Ramos (cell line): ENCODE measurements at regions not wholly inside any gene's neighbourhood (a gene's known extent, or its start where the extent isn't known, plus 50 kb on each side); places are given as distances from the start of the nearest gene placed in this dataset.

Source experiments
- in situ Hi-C: fragments of 300-500 bp; cut with MboI; formaldehyde crosslinking; loops from one replicate; pipeline ENCODE4 v1.14.3; 2022; ENCODE audit warnings: low sequenced_read_pairs; ENCODE audit not compliant: unreplicated experiment

DNA sequence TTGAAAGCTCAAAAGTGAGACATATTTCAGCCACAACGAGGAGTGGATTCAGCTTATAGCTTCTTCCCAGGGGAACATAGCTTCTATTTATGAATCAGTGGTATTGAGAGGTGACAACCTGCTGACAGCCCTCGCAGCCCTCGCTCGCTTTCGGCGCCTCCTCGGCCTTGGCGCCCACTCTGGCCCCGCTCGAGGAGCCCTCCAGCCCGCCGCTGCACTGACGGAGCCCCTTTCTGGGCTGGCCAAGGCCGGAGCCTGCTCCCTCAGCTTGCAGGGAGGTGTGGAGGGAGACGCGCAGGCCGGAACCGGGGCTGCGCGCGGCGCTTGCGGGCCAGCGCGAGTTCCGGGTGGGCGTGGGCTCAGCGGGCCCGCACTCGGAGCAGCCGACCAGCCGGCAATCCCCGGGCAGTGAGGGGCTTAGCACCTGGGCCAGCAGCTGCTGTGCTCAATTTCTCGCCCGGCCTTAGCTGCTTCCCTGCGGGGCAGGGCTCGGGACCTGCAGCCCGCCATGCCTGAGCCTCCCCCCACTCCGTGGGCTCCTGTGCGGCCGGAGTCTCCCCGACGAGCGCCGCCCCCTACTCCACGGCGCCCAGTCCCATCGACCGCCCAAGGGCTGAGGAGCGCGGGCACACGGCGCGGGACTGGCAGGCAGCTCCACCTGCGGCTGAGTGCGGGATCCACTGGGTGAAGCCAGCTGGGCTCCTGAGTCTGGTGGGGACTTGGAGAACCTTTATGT, 207.9 kb upstream of the RFX3 start:
- in situ Hi-C loops = loop anchor here (25.0 kb wide), 1 partner anchor 379 kb away; no protein-coding TSS in a partner anchor

DNA sequence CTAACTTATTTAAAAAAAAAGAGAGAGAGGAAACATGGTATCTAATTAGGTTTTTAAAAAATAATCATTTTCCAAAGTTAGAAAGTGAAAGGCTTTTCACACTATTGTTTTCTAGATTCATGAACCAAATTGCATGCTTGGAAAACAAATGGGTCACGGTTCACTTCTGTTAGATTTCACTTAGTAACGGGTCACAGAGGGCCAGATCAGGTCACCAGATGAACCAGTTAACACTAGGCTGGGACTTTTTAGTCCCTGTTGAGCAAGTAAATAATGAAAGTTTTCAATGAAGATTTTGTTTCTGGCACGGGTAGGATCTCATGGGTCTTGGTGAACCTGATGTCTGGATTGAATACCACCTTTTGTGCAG, 207.2 kb upstream of the RFX3 start:
- in situ Hi-C loops = loop anchor here (25.0 kb wide), 1 partner anchor 379 kb away; no protein-coding TSS in a partner anchor

DNA sequence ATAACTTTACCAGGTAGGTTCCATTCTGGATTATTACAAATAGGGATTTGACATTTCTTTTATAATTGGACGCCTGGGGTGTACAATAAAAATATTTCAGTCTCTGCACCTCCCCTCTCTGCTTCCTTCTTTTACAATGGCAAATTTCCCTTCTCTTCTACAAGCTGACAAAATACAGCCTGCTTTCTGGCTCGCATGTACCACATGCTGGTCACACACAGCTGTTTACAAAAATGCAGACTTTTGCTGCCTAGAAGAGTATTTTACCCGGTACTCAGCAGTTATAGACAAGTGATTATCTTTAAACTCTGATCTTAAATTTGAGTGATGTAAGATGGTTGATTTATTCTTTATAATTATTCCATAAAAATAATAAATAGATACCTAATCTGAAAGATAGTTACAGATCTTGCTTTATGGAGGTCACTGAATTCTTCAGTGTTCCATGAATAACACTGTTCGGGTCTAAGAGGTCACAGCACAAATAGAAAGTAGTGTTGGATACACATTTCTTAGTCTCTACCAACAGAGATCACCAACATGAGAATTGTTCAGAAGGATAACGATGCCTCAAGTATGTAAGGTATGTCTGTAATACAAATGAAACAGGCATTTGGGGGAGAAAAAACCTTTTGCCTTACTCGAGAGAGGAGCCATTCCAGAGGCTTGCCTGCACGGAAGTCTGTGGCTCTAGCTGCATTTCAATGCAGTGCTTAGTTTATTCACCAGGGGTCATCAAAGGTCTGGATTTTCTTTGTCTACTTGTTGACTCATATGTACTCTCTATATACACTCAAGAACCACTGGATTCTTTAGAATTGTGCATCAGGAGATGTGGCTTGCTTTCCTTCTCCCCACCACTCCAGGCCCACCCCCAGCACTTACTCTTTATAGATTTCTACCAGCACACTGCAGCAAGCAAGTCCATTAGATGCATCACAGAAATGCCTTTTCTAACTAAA, 206.6 kb upstream of the RFX3 start:
- in situ Hi-C loops = loop anchor here (25.0 kb wide), 1 partner anchor 380 kb away; no protein-coding TSS in a partner anchor

DNA sequence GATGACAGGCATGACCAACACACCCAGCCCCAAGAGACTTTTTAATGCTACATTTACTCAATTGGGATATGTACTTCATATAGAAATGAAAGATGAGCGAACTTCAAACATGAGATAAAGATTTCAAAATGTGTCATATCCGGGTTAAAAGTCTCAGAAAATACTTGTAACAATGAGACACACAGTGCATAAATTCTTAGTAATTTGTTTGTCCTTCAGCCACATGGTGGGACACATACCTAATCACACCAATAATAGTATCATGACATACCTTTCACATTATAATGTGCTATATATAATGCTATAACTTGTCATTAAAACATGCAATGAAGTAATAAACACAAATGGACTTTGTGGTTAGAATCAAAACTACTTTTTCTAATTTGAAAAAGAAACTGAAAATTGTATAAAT, 204.7 kb upstream of the RFX3 start:
- in situ Hi-C loops = loop anchor here (25.0 kb wide), 1 partner anchor 382 kb away; no protein-coding TSS in a partner anchor

DNA sequence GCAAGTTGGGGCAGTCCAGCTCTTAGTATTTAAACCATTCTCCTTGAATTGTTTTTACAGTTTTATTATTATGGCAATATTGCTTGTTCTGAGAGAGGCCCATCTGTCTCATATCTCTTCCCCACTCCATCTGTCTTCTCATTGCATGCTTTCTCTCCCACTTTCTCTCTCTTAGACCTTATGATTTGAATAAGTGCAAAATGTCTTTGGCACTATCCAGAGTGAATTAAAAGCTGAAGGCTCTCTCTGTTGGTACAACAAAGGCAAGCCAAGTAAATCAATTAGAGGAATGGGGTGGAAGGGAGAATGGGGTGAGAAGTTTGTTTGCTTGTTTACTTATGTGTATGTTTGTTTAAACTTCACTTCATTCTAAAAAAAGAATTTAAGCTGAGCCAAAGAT, 195.3 kb upstream of the RFX3 start:
- in situ Hi-C loops = no loop called here

DNA sequence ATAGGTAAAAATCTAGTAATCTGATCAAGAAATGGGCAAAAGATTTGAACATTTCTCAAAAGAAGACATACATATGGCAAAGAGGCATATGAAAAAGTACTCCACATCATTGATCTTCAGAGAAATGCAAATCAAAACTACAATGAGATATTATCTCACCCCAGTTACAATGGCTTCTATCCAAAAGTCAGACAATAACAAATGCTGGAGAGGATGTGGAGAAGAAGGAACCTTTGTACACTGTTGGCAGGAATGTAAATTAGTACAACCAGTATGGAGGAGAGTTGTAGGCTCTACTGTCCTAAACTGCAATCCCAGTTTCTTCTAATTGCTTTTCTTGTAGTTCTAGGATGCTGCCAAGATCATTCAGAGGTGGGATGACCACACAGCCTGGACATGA, 193.5 kb upstream of the RFX3 start:
- in situ Hi-C loops = no loop called here

DNA sequence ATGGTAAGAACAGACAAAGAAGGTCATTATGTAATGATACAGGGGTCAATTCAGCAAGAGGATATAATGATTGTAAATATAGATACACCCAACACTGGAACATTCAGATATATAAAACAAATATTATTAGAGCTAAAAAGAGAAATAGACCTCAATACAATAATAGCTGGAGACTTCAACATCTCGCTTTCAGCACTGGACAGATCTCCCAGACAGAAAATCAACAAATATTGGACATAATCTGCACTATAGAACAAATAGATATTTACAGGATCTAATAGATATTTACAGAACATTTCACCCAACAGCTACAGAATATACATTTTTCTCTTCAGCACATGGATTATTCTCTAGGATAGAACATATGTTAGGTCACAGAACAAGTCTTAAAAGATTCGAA, 190.6 kb upstream of the RFX3 start:
- in situ Hi-C loops = no loop called here

DNA sequence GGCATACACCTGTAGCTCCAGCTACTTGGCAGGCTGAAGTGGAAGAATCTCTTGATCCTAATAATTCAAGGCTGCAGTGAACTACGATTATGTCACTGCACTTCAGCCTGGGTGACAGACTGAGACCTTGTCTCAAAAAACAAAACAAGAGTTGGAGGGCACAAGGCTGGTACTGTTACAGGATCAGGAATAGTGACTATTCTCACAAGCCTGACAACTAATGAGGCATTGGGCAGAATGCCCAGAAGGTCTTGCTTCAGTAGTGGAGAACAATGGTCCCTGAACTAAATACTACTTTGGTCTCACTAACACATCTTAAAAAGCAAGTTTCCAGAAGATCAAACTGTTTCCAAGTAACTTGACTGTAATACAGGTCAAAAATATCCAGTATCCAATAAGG, 182.9 kb upstream of the RFX3 start:
- in situ Hi-C loops = no loop called here

DNA sequence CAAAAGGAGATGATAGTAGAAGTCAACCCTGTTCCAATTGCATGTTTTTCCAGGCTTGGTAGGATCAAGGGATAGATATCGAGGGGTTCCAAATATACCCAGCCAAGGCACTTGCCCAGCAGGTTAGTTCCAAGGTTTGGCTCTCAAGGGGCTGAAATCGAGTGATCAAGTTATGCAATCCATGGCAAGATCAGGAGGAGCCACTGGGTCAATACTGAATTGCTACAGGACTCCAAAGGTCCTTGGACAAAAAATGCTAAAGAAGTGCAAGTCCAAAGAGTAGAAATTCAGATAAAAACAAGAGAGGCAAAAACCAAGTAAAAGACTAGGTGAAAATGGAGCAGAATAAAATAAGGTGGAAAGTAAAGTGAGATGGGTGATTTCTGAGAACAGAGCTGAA, 179.1 kb upstream of the RFX3 start:
- in situ Hi-C loops = no loop called here

DNA sequence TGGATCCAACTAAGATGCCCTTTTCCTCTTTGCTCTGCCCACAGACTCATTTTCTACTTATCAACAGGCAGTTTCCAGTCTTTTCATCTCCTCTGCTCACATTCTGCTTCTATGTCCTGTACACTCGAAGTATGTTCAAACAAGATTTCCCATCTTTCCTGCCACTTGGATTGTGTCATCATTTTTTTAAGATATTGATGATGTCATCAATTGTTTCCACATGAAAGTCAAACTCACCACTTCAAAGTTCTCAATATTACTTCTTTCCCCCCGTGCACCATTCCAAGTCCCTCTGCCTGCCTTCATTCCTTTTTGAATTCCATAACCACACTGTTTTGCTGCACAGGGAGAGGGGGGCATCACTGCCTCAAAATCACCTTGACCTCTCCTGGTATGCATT, 175.0 kb upstream of the RFX3 start:
- in situ Hi-C loops = no loop called here

DNA sequence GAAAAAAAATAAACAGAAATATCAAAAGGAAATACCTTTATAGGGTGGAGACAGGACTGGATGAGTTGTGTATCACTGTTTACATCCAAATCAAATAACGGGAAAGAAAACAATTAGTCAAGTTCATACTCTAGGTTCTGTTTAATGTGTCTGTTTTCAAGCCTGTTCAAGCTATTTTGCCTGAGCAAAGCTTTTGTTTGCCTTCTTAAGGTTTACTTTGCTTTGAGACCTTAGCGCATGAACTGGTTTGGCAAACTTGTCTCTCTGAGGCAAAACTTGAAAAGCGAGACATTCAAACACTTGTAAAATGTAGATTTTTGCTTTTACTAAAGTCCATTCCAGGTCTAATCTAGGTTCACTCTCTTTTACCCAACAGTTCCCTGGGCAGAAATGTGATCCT, 174.1 kb upstream of the RFX3 start:
- in situ Hi-C loops = no loop called here

DNA sequence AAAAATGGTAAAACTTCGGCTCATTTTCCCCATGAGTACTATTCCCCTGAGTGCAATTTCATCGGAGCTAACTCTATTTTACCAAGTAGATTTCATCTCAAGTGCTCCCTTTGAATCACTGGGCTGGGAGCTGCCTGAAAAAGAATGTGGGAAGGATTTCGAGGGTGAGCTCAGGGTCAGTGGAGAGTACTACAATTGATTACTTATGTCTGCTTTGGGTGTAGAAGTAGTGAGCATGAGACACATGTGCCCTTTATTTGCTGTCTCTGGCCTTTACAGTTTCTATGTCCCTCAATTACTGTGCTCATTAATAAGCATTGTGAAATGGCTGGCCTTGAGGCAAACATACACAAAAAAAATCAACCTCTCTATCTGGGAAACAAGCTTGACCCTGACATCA, 172.7 kb upstream of the RFX3 start:
- in situ Hi-C loops = no loop called here

DNA sequence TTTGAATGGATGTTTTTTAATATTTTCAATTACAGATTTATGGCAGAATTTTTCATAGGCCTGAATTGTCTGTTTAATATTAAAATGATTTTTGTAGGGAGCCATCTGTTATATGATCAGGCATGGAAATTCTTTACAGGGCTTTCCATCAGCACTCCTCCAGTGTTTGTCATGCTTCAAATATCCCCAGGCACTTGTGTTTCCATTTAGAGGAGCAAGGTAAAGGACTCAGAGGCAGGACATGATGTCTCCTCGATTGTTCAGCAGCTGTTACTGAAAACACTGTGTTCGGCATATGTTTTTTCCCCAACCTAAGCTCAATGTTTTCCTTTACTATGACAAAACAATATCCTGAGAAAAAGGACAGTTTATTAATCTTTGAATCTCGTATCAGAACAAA, 172.3 kb upstream of the RFX3 start:
- in situ Hi-C loops = no loop called here

DNA sequence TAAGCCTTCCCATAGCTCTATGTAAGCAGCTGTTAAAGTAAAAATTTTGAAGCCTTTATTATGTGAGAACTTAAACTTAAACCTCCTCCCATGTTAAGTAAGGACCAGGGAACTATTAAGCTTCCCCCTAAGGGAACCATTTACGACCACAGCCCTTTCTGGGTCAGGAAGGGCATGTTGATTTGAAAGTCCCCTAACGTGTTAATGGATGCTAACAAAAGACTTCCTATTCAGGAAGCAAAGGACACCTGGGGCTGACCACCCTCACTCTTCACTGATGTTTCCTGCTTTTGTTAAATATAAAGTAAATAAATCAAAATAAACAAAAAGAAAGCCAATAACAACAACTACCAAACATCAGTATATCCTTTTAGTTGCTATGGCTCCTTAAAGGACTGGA, 170.6 kb upstream of the RFX3 start:
- in situ Hi-C loops = no loop called here

DNA sequence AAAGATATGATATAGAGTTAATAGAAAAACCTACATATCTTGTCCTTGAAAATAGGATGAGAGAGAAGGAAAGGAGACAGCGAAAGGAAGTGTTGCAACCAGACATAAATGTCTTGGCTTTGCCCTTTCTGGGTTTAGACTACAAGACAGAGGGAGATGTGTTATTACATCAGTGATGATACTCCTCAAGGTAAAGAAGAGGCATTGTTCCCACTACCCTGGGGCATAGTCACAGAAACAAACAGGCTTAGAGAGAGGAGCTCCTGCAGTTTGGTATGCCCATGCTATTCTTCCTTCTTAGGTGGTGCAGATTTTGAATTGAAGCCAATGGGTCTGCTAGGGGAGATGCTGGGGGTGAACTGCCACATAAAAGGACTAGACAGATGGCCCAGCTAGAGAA, 166.8 kb upstream of the RFX3 start:
- in situ Hi-C loops = no loop called here

DNA sequence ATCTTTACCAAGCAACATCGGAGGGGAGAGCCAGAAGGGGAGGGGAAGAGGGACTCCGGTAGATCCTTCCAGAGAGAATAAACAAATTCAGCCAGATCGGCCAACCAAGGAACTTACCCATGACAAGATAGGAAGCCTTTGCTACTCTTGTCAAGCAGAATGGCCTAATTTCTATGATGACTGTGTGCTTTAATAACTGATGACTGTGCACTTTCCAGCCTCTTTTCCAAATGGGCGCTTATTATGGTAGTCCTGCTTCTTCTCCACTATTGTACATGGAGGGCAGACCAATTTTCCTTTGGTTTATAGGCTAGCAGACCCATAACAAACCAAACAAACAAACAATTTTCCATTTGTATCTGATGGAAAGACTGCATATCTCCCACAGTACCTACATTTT, 163.8 kb upstream of the RFX3 start:
- in situ Hi-C loops = no loop called here

DNA sequence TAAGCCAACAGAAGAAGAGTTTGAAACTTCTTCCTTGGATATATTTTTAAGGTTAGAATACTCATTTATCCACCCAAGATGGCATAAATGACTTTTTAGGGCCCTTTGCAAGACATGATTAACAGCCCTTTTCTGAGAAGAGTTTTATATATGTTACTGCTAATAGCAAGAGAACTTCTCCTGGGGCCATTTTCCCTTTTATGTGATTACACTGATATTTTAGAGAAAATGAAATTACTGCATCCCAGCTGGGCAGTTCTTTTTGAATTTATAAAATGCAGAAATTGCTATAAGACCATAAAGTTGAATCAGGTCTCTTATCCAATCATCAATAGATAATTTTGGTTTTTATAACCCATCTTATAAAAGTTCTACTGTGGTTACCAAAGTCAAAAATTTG, 161.3 kb upstream of the RFX3 start:
- in situ Hi-C loops = no loop called here

DNA sequence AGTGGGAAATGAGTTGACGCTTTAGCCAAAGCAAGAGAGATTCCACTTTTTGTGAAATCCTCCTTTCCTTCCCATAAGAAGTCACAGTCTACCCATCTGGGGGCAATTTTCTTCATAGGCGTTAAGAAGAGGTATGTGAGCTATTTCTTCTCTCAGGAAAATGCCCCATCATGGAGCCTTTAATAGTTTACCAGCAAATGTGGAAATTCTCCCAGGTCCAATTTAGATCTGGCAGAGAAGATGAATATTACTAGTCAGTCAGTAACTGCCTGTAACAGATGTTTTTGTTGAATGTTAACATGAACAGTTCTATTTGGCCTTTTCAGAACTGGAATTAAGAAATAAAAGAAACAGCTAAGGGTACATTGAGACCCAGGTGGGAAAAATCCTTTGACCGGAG, 156.4 kb upstream of the RFX3 start:
- in situ Hi-C loops = no loop called here

DNA sequence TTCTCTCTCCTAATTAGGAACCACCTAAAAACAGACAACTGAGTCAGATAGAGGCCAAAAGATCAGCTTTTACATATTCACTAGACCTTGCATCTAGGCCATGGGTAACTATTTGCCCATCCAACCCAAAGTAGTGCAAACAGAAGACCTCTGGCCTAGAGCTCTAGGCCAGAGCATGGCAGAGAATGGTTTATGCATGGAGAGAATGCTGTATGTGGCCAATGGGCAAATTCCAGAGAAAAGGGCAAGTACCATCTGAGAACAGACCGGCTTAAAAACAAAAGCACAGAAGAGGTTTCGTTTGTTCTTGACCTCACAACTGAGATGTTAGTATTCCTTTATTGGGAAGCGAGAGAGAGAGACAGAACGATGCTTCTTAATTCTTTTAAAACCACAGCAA, 151.7 kb upstream of the RFX3 start:
- in situ Hi-C loops = no loop called here

DNA sequence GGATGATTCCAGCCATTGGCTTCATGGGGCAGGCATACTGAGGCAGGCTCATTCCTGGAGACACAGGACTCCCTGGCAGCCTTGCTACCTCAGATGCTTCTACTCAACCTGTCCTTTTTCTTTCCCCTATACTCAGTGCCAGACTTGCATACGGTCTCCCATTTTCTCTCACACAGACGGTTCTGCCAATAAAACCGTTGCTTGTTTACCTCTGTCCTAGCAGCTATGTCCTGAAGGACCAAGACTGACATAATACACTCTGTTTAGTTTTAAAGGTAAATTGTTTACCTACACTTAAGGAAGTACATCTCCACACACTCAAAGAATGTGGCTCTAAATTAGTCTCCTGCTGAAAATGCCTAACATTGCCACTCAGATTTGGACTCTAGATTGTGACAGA, 151.0 kb upstream of the RFX3 start:
- in situ Hi-C loops = no loop called here

DNA sequence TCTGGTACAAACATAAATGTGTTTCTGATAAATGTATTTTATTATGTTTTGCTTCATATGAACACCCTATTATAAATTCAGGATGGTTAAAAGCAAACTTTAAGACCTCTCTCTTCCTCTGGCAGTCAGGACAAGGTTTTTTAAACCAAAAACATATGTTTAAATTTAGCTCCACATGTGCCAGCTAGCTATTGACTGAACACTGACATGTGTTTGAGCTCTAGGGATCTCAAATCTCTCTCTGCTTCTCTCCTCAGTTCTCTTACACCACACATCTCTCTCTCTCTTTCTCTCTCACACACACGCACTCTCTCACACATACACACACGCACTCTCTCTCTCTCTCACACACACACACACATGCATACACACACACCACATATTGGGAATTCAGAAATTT, 150.1 kb upstream of the RFX3 start:
- in situ Hi-C loops = no loop called here
